SK-N-MC (cell line): ENCODE measurements at regions not wholly inside any gene's neighbourhood (a gene's known extent, or its start where the extent isn't known, plus 50 kb on each side); places are given as distances from the start of the nearest gene placed in this dataset.

Experiments
- EZH2 ChIP-seq: fragments of 200-600 bp; sonication (generic); IDR thresholded peaks from one replicate; pipeline ENCODE4 v1.6.1; 2017; ENCODE audit warnings: antibody characterized with exemption
- FOXP2 ChIP-seq: optimal IDR thresholded peaks from 2 replicates; pipeline ENCODE3; 2011; ENCODE audit warnings: mild to moderate bottlenecking, moderate library complexity; ENCODE audit not compliant: insufficient read depth; ENCODE audit errors: extremely low read length, control extremely low read depth
- POLR2AphosphoS5 ChIP-seq: IDR thresholded peaks from 2 replicates; pipeline ENCODE4 v1.6.1; 2012; ENCODE audit warnings: mild to moderate bottlenecking, low read depth, low read length, borderline replicate concordance

DNA sequence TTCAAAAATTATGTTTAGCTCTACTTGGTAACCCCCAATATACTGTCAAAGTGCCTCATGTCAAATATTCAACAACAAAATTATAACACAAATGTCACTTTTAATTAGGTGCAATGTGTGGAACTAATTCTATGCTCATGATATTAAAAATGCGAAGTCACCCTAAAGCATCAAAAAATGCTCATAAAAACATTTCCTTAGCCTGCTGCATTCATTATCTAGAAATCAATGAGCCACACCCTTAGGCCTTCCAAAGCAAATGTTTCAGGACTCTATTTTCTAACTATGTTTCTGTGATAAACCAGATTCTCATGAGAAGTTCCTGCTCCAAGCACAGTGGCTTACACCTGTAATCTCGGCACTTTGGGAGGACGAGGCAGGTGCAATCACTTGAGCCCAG is 75.0 kb upstream of the ANK3 start:
- TF ChIP-seq FOXP2 (no peak), EZH2 (no peak), POLR2AphosphoS5 (no peak)
